ENCODE measurements at regions not wholly inside any gene's neighbourhood (a gene's known extent, or its start where the extent isn't known, plus 50 kb on each side); places are given as distances from the start of the nearest gene placed in this dataset.

DNA sequence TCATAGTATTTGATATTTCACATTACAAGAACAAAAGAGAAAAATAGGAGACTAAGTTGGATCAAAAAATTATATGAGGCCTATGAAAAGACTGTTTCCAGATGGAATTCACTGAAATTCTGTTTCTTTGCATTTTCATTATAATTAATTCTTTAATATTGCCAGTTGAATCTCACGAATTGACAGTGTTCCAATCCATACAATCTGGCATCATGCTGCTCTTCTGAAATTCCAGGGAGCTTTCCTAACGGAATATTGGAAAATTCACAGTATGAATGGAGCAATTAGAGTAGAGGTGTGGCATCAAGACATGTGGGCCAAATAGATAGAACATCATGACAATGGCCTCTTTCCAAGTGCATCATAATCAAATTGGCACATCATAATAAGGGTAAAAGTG is 1178.9 kb upstream of the WWC1 start:
- Histone ChIP-seq H3K4me3 (replicated peaks; ENCODE audit: low read depth, low read length) (no peak overlapping the region), H3K36me3 (ENCODE audit: control insufficient read depth, insufficient read depth, low read length) (no peaks in the 10 kb centered on the region), H3K27me3 (replicated peaks; ENCODE audit: control insufficient read depth, insufficient read depth, low read length) (no peaks in the 10 kb centered on the region)
- no peak for DNase-seq (ENCODE audit: extremely low read depth, insufficient read length)
- TF ChIP-seq, protein P1, sequence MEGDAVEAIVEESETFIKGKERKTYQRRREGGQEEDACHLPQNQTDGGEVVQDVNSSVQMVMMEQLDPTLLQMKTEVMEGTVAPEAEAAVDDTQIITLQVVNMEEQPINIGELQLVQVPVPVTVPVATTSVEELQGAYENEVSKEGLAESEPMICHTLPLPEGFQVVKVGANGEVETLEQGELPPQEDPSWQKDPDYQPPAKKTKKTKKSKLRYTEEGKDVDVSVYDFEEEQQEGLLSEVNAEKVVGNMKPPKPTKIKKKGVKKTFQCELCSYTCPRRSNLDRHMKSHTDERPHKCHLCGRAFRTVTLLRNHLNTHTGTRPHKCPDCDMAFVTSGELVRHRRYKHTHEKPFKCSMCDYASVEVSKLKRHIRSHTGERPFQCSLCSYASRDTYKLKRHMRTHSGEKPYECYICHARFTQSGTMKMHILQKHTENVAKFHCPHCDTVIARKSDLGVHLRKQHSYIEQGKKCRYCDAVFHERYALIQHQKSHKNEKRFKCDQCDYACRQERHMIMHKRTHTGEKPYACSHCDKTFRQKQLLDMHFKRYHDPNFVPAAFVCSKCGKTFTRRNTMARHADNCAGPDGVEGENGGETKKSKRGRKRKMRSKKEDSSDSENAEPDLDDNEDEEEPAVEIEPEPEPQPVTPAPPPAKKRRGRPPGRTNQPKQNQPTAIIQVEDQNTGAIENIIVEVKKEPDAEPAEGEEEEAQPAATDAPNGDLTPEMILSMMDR (IDR thresholded peaks at IDR 0.05; ENCODE audit: insufficient read depth, low read length, poor library complexity, severe bottlenecking): no peak

DNA sequence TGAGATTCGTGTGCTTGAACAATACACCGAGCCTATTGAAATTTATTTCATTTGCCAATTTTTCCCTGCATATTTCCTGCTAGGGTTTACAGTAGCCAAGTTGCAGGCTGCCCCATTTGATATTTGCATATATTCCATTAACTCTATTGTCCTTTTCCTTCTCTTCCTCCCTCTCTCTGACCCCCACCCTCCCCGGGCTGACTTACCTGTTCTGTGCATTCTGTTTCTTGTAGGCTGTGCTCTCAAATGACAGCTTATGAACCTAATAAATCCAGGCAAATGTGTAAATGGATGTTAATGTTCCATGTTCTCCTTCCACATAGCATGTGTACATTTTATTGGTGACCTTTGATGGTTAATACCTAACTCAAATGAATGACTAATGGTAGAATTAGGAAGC is 1169.2 kb upstream of the WWC1 start:
- no peak overlapping the region for H3K4me3 ChIP-seq (replicated peaks; ENCODE audit: low read depth, low read length)
- DNase-seq (ENCODE audit: extremely low read depth, insufficient read length): no peak
- no peaks in the 10 kb centered on the region for H3K27me3 ChIP-seq (replicated peaks; ENCODE audit: control insufficient read depth, insufficient read depth, low read length)
- no peaks in the 10 kb centered on the region for H3K36me3 ChIP-seq (ENCODE audit: control insufficient read depth, insufficient read depth, low read length)
- TF ChIP-seq, protein P1 (IDR thresholded peaks at IDR 0.05; ENCODE audit: insufficient read depth, low read length, poor library complexity, severe bottlenecking): no peak

DNA sequence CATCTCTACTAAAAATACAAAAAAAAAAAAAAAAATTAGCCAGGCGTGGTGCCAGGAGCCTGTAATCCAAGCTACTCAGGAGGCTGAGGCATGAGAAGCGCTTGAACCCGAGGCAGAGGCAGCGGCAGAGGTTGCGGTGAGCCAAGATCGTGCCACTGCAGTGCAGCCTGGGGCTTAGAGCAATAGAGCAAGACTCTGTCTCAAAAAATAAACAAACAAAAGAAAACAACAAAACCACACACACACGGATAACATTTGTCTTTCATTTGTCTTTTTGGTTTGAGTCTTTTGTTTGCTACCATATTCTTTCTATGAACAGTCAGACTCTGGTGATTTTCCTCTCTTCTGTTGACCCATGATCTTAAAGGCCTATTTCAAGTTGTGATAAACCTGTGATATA is 1168.3 kb upstream of the WWC1 start:
- Histone ChIP-seq H3K4me3 (replicated peaks; ENCODE audit: low read depth, low read length) (no peak overlapping the region), H3K27me3 (replicated peaks; ENCODE audit: control insufficient read depth, insufficient read depth, low read length) (no peaks in the 10 kb centered on the region), H3K36me3 (ENCODE audit: control insufficient read depth, insufficient read depth, low read length) (no peaks in the 10 kb centered on the region)
- no peak for DNase-seq (ENCODE audit: extremely low read depth, insufficient read length)
- TF ChIP-seq, protein P1 (IDR thresholded peaks at IDR 0.05; ENCODE audit: insufficient read depth, low read length, poor library complexity, severe bottlenecking): no peak

DNA sequence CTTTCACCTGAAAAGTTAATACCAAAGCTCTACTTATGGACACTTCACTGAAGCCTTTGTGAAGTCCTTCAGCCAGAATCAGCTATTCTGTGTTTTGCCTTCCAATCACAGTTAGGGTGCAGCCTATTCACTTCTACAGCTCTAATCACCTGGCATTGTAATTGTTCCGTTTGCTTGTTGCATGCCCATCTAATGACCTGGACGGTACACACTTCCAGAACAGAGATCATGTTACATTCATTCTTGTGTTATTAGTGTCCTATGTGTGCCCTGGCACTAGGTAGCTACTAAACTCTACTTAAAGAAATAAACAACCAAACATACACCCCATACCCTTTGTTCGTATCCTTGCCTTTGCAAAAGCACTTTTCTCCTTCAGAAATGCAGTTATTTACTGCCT is 1162.9 kb upstream of the WWC1 start:
- TF ChIP-seq, protein P1 (IDR thresholded peaks at IDR 0.05; ENCODE audit: insufficient read depth, low read length, poor library complexity, severe bottlenecking): no peak
- no peak for DNase-seq (ENCODE audit: extremely low read depth, insufficient read length)
- no peak overlapping the region for H3K4me3 ChIP-seq (replicated peaks; ENCODE audit: low read depth, low read length)
- H3K27me3 ChIP-seq (replicated peaks; ENCODE audit: control insufficient read depth, insufficient read depth, low read length): no peaks in the 10 kb centered on the region
- no peaks in the 10 kb centered on the region for H3K36me3 ChIP-seq (ENCODE audit: control insufficient read depth, insufficient read depth, low read length)

GRCh38 chr5:167140548-167141291 is 1150.7 kb upstream of the WWC1 start:
- TF ChIP-seq, protein P1 (IDR thresholded peaks at IDR 0.05; ENCODE audit: insufficient read depth, low read length, poor library complexity, severe bottlenecking): no peak
- no peaks in the 10 kb centered on the region for H3K36me3 ChIP-seq (ENCODE audit: control insufficient read depth, insufficient read depth, low read length)

DNA sequence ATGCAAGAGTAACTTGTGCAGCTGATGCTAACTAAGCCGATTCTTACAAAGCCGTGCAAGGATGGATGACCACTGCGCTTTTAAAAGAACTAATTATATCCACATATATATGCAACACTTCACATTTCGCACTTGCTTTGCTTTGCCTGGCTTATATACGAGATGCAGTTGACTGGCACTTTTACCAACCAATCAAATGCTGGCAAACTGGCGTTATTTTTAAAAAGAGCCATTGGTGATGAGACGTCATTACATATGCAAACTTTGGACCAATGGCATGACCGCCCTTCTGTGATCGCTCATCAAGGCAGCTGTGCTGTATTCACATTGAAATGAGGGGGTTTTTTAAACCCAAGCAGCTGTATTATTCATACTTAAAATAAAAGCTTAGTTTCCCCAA is 1147.7 kb upstream of the WWC1 start:
- DNase-seq (ENCODE audit: extremely low read depth, insufficient read length): no peak
- no peak overlapping the region for H3K4me3 ChIP-seq (replicated peaks; ENCODE audit: low read depth, low read length)
- TF ChIP-seq, protein P1 (IDR thresholded peaks at IDR 0.05; ENCODE audit: insufficient read depth, low read length, poor library complexity, severe bottlenecking): no peak
- H3K27me3 ChIP-seq (replicated peaks; ENCODE audit: control insufficient read depth, insufficient read depth, low read length): no peaks in the 10 kb centered on the region
- H3K36me3 ChIP-seq (ENCODE audit: control insufficient read depth, insufficient read depth, low read length): no peaks in the 10 kb centered on the region

More at GRCh38 chr5:167140548-167141291, 1150.7 kb upstream of the WWC1 start:
- Histone ChIP-seq H3K4me3 (replicated peaks; ENCODE audit: low read depth, low read length) (no peak overlapping the region), H3K27me3 (replicated peaks; ENCODE audit: control insufficient read depth, insufficient read depth, low read length) (no peaks in the 10 kb centered on the region)
- DNase-seq (ENCODE audit: extremely low read depth, insufficient read length): no peak
